DMS53 treated with DMSO at 0.1 percent for 48 hours (cell line): ENCODE measurements at regions not wholly inside any gene's neighbourhood (a gene's known extent, or its start where the extent isn't known, plus 50 kb on each side); places are given as distances from the start of the nearest gene placed in this dataset.
A peak's percentile ranks its signal among the peaks of the same experiment; 100 is the strongest.

Experiments
- DNase-seq: peaks from one replicate; lab custom pipeline; 2025; ENCODE audit not compliant: unreplicated experiment; lab: John Stamatoyannopoulos, UW

DNA sequence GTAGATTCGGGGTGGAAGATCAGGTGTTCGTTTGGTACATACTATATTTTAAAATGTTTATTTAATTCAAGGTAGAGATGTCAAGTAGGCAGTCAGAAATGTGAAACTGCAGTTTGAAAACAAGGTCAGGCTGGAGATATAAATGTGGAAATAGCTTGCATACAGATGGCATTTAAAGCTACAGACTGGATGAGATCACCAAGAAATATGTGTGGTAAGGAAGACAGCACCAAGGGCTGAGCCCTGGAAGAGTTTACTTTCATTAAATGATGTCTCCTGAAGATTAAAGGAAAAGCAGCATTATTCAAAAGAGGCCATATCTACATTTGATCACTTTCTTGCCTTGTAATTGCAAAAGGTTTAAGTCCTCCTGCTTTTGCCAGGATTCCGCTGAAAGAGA lies 271.3 kb downstream of the PTBP2 start:
- DNase-seq, result no peak

- DNase-seq, result no peak
Observed at GRCh38 chr1:96995351-96995750, 273.8 kb downstream of the PTBP2 start.

DNA sequence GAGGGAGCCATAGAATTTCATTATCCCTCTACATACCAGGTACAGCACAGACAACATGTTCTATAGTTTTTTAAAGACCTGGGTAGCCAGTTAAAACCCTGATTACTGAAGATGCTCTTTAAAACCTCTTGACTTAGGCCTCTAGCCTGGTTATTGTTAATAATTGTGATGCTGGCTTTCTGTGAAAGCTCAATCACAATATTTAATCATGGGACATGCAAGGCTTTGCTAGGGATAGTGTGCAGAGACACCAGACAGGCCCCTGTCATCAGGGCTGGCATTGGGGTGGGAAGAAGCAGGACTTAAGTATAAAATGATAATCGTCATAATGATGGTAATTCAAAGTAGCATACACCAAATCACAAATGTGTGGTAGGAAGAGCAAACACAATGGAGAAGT lies 274.4 kb downstream of the PTBP2 start:
- no peak for DNase-seq

- no peak for DNase-seq
Observed at GRCh38 chr1:96997717-96998116, 276.1 kb downstream of the PTBP2 start.

DNA sequence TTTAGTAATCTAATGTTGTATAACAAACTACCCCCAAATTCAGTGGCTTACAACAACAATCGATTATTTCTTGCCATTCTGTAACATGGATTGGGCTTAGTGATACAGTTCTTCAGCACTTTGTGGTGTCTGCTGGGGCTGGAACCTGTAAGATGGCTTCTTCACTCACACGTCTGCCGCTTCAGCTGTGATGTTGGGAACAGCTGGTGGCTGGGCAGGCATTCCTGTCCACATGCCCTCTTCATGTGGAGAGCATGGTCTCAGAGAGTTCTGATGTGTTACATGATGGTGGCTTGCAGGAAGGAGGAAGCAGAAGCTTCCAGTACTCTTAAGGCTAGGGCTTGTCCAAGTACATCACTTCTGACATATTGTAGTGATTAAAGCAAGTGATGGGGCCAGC lies 276.9 kb downstream of the PTBP2 start:
- no peak for DNase-seq

- DNase-seq, result no peak
Observed at GRCh38 chr1:96999191-96999590, 277.6 kb downstream of the PTBP2 start.

DNA sequence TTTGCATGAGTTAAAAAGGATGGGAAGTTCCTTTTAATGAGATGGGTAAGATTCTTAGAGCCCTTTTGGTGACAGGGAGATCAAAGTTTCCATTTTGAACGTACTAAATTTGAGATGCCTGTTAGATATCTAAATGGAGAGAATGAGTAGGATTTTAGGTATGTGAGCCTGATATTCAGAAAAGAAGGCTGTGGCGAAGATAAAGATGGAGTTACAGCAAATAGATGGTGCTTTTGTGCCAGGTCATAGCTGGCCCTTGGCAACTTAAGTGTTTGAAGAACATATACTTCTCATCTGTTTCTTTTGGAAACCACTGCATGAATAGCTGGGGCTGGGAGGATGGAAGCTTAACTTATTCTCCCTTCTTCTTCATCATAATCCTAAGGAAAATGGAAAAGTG lies 282.5 kb downstream of the PTBP2 start:
- DNase-seq, result no peak

- no peak for DNase-seq
Observed at GRCh38 chr1:97004743-97005142, 283.2 kb downstream of the PTBP2 start.

DNA sequence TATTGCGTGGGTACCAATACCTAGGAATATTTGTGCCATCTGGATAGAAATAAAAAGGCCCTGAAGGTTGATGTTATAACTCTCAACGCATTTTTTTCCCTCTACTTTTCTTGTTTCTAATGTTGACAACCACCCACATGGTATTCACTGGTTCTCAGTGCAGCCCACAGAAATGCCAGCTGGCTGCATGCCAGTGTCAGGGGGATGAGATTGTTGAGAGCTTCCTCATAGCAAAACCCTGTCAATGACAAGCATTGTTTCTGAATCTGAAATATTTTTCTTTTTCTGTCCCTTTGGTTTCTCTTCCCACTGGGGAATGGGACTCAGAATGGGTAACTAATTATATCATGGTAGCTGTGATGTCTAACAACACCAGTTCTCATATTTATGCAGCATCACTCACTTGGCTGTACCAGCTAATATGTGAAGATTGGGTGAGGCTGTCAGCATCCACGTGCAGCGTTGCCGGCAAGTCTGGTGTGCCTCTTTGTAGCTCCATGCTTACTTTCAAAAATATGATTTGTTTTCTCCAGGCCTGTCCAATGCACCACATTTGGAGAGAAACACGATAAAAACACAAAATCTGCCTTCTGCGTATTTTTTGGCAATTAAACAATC lies 284.6 kb downstream of the PTBP2 start:
- DNase-seq, result no peak

- DNase-seq, result no peak
Observed at GRCh38 chr1:97007840-97008604, 286.4 kb downstream of the PTBP2 start.

DNA sequence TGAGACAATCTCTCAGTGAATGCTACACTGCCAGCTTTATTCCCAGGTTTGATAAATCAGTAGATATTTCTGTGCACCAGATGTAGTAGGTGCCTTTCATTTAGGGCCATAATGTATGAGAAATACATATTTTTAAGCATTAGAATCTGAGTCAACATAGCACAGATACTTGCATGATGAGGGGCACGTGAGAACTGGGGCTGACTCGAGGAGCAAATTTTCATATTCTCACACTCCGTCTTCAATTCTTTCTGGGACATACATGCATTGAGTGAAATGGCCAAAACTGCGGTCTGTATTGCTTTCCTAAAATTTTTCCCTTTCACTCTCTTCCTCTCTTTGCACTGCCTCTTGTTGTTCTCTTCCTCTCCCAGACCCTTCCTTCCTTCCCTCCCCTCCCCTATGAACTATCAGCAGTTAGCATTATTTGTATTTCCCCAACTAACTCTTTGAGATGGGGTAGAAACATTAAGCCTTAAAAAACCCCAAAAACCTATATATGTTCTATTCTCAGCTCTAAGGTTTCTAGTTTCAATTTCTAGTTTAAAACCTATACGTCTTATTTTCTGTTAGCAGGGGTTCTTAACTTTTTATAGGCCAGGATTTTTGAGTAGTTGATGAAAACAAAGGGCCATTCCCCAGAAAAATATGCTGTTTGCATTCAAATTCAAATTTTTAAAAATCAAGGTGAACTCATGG lies 289.1 kb downstream of the PTBP2 start:
- no peak for DNase-seq

GRCh38 chr1:97013136-97013535 lies 291.6 kb downstream of the PTBP2 start:
- DNase-seq, result no peak

DNA sequence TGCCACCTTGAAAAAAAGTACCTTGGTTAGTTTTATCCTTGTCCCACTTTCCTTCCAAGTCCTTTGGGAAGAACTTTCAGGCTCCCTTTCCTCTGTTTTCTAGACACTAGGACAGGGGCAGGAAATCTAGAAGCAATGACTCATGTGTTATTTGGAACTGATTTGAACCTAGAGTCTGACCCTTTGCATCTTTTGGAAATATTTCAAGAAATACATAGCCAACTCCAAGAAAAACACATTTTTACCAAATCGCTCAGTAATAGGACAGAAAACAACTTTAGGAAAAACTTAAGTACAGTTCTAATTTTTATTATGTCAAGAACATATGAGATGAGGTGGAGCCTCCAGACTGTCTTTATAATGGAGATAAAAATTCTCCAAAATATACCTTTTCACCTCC lies 292.4 kb downstream of the PTBP2 start:
- no peak for DNase-seq

GRCh38 chr1:97014426-97014825 lies 292.8 kb downstream of the PTBP2 start:
- no peak for DNase-seq

DNA sequence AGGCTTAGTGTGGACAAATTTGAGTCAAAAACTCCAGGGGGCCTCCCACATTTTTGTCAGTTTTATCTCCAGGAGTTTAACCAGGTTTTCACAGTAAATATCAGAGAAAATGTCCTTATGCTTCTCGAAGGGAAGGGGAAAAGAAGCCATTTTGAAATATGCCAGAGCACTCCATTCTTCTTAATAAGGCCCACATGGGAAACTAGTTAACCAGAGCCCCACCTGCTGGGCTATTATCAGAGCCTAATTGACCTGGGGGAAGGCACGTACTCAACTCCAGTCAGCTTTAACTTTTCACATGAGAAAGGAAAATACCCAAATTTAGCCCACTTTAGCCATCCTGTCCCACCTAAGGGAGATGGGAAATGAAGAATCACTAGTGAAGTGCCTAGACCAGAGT lies 296.3 kb downstream of the PTBP2 start:
- DNase-seq, result peak; percentile 20
